K562 (cell line): ENCODE measurements at regions not wholly inside any gene's neighbourhood (a gene's known extent, or its start where the extent isn't known, plus 50 kb on each side); places are given as distances from the start of the nearest gene placed in this dataset.

Experiments used
- ARID1B ChIP-seq: fragments of 450-650 bp; IDR thresholded peaks from 2 replicates; pipeline ENCODE4 v1.6.1; 2016; ENCODE audit warnings: antibody characterized with exemption, mild to moderate bottlenecking, inconsistent platforms
- CBFA2T3 ChIP-seq: fragments of 450-650 bp; IDR thresholded peaks from 2 replicates; pipeline ENCODE4 v1.6.1; 2017
- CTBP1 ChIP-seq: fragments of 450-650 bp; IDR thresholded peaks from 2 replicates; pipeline ENCODE4 v1.6.1; 2016; ENCODE audit warnings: borderline replicate concordance
- GTF2E2 ChIP-seq: fragments of 200-800 bp; sonication (Bioruptor generic); IDR thresholded peaks from 2 replicates; pipeline ENCODE4 v1.6.1; 2016; ENCODE audit warnings: missing genetic modification characterization, missing compliant biosample characterization
- L3MBTL2 ChIP-seq: fragments of 450-650 bp; IDR thresholded peaks from 2 replicates; pipeline ENCODE4 v1.6.1; 2016; ENCODE audit warnings: mild to moderate bottlenecking, moderate library complexity
- MAFG ChIP-seq: fragments of 450-650 bp; conservative IDR thresholded peaks from 2 replicates; pipeline ENCODE4 v1.6.1; 2016; ENCODE audit warnings: missing genetic modification characterization, missing compliant biosample characterization
- NR1H2 ChIP-seq: sonication (generic); formaldehyde crosslinking; IDR thresholded peaks from 2 replicates; pipeline ENCODE4 v1.4.0; 2020; ENCODE audit warnings: mild to moderate bottlenecking, missing genetic modification reagents
- RFX5 ChIP-seq: IDR thresholded peaks from 2 replicates; pipeline ENCODE4 v1.6.1; 2011; ENCODE audit warnings: low read depth, mild to moderate bottlenecking, improper control_type of control experiment, low read length
- RUNX1 ChIP-seq: sonication (generic); IDR thresholded peaks from 2 replicates; pipeline ENCODE4 v1.6.1; 2016; ENCODE audit warnings: antibody characterized with exemption, low read depth
- SIX5 ChIP-seq, 2 experiments: IDR thresholded peaks; 2 replicates each; pipeline ENCODE4 v1.6.1; 2011; ENCODE audit warnings: low read length in 2 of 2, borderline replicate concordance in 1 of 2, low read depth in 1 of 2, mild to moderate bottlenecking in 1 of 2, moderate library complexity in 1 of 2; ENCODE audit not compliant: insufficient read depth in 1 of 2
- SRSF9 ChIP-seq: fragments of 200-400 bp; formaldehyde crosslinking; IDR thresholded peaks from 2 replicates; pipeline ENCODE4 v1.6.1; 2017; ENCODE audit warnings: low read depth, low read length, borderline replicate concordance
- TEAD4 ChIP-seq, 2 experiments: sonication (generic) in 1 of 2; formaldehyde crosslinking in 1 of 2; IDR thresholded peaks; 2 replicates each; pipeline versions ENCODE4 v1.6.1 to v1.8.0; 2012 to 2022; ENCODE audit warnings: borderline replicate concordance in 1 of 2, inconsistent platforms in 1 of 2, low read length in 1 of 2, mild to moderate bottlenecking in 1 of 2, missing genetic modification reagents in 1 of 2
- TSC22D4 ChIP-seq: fragments of 450-650 bp; IDR thresholded peaks from 2 replicates; pipeline ENCODE4 v1.6.1; 2016; ENCODE audit warnings: missing genetic modification characterization, missing biosample characterization, control low read depth
- ZNF133 ChIP-seq: fragments of 250-450 bp; sonication (Bioruptor Pico); IDR thresholded peaks from 2 replicates; pipeline ENCODE4 v1.4.0; 2020; ENCODE audit warnings: mild to moderate bottlenecking
- ZNF444 ChIP-seq: fragments of 250-450 bp; sonication (Bioruptor Pico); IDR thresholded peaks from 2 replicates; pipeline ENCODE4 v1.4.0; 2020; ENCODE audit warnings: mild to moderate bottlenecking, moderate library complexity
- ZNF668 ChIP-seq: fragments of 250-450 bp; sonication (Bioruptor Pico); IDR thresholded peaks from 2 replicates; pipeline ENCODE4 v1.8.0; 2022; ENCODE audit warnings: mild to moderate bottlenecking, inconsistent platforms
- TF ChIP-seq, protein P1 (sequence below): fragments of 250-450 bp; sonication (Bioruptor Pico); IDR thresholded peaks from 2 replicates; pipeline ENCODE4 v1.4.0; 2020
- TF ChIP-seq, protein P2 (sequence below): IDR thresholded peaks from 2 replicates; pipeline ENCODE4 v1.6.1; 2012; ENCODE audit warnings: low read depth, low read length, improper control_type of control experiment, borderline replicate concordance
- TF ChIP-seq, protein P3 (sequence below): fragments of 450-650 bp; IDR thresholded peaks from 2 replicates; pipeline ENCODE4 v1.6.1; 2017; ENCODE audit warnings: antibody characterized with exemption
- TF ChIP-seq, protein P4 (sequence below): fragments of 200-800 bp; sonication (Bioruptor generic); IDR thresholded peaks from 2 replicates; pipeline ENCODE4 v1.6.1; 2016; ENCODE audit warnings: missing genetic modification characterization, missing compliant biosample characterization

DNA sequence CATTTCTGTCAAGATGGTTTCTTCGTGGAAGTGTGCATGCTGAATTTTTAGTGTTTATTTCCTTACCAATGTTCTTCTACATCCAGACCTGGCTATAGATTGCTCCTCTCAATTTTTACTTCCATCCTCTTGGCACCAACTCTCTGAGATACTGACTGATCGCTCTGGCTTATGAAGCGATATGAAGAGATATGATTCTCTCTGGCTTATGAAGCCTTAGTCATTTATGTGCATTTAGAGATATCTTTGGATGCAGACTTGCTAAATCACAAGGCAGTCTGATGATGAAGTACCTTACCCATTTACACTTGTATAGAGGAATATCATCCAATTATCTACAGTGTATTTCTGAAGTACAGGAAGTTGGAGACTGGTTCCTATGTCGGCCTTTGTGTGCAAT is 295.4 kb upstream of the STXBP5 start (continued):
- TF ChIP-seq RFX5, result no peak
- no peak for TF ChIP-seq SRSF9
- TF ChIP-seq, protein P1, sequence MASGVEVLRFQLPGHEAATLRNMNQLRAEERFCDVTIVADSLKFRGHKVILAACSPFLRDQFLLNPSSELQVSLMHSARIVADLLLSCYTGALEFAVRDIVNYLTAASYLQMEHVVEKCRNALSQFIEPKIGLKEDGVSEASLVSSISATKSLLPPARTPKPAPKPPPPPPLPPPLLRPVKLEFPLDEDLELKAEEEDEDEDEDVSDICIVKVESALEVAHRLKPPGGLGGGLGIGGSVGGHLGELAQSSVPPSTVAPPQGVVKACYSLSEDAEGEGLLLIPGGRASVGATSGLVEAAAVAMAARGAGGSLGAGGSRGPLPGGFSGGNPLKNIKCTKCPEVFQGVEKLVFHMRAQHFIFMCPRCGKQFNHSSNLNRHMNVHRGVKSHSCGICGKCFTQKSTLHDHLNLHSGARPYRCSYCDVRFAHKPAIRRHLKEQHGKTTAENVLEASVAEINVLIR, result no peak
- no peak for TF ChIP-seq ZNF668 (CRISPR knock-in tag)
- TF ChIP-seq, protein P2, sequence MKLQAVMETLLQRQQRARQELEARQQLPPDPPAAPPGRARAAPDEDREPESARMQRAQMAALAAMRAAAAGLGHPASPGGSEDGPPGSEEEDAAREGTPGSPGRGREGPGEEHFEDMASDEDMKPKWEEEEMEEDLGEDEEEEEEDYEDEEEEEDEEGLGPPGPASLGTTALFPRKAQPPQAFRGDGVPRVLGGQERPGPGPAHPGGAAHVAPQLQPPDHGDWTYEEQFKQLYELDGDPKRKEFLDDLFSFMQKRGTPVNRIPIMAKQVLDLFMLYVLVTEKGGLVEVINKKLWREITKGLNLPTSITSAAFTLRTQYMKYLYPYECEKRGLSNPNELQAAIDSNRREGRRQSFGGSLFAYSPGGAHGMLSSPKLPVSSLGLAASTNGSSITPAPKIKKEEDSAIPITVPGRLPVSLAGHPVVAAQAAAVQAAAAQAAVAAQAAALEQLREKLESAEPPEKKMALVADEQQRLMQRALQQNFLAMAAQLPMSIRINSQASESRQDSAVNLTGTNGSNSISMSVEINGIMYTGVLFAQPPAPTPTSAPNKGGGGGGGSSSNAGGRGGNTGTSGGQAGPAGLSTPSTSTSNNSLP, result peak; percentile 49; the same call in 1 of the 2 replicates
- peak; percentile 19; the same call in 1 of the 2 replicates for TF ChIP-seq MAFG (tag)
- no peak for TF ChIP-seq L3MBTL2
- TF ChIP-seq SIX5 (IDR thresholded peaks at IDR 0.05; ENCODE audit: borderline replicate concordance in 1 of 2, insufficient read depth in 1 of 2, low read depth in 1 of 2, low read length in 2 of 2), result no peak
- no peak for TF ChIP-seq ZNF133 (CRISPR knock-in tag)
- TF ChIP-seq NR1H2 (CRISPR knock-in tag), result no peak
- no peak for TF ChIP-seq RUNX1
- TF ChIP-seq TSC22D4 (tag), result no peak
- TF ChIP-seq GTF2E2, result no peak
- 0 out of 2 replicates have a peak, but pooled peaks have one; percentile 29 for TF ChIP-seq TEAD4 (IDR thresholded peaks at IDR 0.05; ENCODE audit: low read length)
- TF ChIP-seq TEAD4 (CRISPR knock-in tag; IDR thresholded peaks at IDR 0.05; ENCODE audit: borderline replicate concordance), result no peak
- TF ChIP-seq, protein P3, sequence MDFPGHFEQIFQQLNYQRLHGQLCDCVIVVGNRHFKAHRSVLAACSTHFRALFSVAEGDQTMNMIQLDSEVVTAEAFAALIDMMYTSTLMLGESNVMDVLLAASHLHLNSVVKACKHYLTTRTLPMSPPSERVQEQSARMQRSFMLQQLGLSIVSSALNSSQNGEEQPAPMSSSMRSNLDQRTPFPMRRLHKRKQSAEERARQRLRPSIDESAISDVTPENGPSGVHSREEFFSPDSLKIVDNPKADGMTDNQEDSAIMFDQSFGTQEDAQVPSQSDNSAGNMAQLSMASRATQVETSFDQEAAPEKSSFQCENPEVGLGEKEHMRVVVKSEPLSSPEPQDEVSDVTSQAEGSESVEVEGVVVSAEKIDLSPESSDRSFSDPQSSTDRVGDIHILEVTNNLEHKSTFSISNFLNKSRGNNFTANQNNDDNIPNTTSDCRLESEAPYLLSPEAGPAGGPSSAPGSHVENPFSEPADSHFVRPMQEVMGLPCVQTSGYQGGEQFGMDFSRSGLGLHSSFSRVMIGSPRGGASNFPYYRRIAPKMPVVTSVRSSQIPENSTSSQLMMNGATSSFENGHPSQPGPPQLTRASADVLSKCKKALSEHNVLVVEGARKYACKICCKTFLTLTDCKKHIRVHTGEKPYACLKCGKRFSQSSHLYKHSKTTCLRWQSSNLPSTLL, result no peak
- TF ChIP-seq, protein P4, sequence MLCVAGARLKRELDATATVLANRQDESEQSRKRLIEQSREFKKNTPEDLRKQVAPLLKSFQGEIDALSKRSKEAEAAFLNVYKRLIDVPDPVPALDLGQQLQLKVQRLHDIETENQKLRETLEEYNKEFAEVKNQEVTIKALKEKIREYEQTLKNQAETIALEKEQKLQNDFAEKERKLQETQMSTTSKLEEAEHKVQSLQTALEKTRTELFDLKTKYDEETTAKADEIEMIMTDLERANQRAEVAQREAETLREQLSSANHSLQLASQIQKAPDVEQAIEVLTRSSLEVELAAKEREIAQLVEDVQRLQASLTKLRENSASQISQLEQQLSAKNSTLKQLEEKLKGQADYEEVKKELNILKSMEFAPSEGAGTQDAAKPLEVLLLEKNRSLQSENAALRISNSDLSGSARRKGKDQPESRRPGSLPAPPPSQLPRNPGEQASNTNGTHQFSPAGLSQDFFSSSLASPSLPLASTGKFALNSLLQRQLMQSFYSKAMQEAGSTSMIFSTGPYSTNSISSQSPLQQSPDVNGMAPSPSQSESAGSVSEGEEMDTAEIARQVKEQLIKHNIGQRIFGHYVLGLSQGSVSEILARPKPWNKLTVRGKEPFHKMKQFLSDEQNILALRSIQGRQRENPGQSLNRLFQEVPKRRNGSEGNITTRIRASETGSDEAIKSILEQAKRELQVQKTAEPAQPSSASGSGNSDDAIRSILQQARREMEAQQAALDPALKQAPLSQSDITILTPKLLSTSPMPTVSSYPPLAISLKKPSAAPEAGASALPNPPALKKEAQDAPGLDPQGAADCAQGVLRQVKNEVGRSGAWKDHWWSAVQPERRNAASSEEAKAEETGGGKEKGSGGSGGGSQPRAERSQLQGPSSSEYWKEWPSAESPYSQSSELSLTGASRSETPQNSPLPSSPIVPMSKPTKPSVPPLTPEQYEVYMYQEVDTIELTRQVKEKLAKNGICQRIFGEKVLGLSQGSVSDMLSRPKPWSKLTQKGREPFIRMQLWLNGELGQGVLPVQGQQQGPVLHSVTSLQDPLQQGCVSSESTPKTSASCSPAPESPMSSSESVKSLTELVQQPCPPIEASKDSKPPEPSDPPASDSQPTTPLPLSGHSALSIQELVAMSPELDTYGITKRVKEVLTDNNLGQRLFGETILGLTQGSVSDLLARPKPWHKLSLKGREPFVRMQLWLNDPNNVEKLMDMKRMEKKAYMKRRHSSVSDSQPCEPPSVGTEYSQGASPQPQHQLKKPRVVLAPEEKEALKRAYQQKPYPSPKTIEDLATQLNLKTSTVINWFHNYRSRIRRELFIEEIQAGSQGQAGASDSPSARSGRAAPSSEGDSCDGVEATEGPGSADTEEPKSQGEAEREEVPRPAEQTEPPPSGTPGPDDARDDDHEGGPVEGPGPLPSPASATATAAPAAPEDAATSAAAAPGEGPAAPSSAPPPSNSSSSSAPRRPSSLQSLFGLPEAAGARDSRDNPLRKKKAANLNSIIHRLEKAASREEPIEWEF (CRISPR knock-in tag), result no peak
- TF ChIP-seq CTBP1, result 0 out of 2 replicates have a peak, but pooled peaks have one; percentile 17
- TF ChIP-seq CBFA2T3, result peak; percentile 70
- peak; percentile 75 for TF ChIP-seq ARID1B
- no peak for TF ChIP-seq ZNF444 (CRISPR knock-in tag)
